HG03175 (cell line): ENCODE measurements at regions not wholly inside any gene's neighbourhood (a gene's known extent, or its start where the extent isn't known, plus 50 kb on each side); places are given as distances from the start of the nearest gene placed in this dataset.
"Not testable (repeated sequence)": the region's sequence is repeated elsewhere in the genome, so short reads cannot be mapped to it uniquely, and the experiment has no call there.

Experiments
- ATAC-seq: cut with Tn5 transposase; IDR thresholded peaks from one replicate; pipeline ENCODE4 v1.9.1; 2021; ENCODE audit warnings: mild to moderate bottlenecking, moderate library complexity; ENCODE audit not compliant: unreplicated experiment

DNA sequence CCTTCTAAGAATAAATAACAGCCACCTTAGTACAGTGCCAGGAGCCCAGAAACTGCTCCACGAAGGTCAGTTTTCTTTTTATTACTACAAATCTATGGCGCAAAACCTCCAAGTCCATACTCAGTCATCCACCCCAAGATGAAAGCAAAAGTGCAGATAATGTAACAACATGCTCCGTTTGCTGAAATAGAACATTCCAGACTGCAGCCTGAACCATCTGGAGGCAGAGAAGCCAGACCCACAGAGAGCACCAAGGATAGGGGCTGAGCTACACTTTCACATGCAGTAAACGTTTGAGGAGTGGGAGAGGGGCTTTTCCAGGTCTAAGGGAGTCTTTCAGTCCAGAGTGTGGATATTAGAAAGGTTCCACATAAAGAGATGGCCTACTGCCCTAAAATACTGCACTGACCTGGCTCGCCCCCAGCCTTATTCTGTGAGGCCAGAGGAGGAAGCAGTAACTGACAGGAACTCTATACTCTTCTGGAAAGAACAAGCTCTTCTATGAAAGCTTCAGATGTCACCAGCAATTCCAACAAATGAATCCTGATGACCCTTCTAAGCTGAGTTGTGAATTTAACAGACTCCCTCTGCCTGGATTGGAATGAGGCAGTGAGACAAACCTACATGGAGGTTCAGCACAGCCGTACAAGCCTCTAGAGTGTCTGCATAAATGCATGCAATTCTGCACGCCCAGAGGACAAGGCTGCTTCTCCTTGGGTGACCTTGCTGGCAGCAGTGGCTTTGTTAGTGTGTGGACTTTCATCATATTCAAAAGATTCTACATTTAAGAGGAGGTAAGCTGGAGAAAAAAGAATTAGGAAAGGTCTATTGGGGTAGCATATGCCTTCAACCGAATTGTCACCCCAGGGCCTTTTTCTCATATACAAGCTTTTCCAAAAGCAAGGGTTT, 153.9 kb upstream of the EGLN3 start:
- ATAC-seq = no peak

DNA sequence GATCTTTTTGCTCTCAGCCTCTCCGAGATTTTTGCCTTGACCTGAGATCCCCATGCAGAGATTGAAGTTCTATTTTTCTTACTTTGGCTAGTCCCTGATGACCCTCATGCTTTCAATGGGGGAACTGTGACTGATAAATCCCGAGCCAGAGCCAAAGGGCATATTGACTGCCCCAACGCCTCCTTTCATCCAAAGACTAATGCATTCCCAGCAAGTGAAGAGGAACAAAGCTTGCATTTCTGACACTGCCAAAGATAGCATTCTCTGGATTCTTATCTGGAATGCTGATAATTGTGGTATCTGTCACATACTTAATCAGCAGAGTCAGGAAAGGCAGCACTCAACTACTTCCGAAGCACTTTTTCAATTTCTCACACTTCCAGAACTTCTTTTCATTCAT, 152.3 kb upstream of the EGLN3 start:
- ATAC-seq = no peak

DNA sequence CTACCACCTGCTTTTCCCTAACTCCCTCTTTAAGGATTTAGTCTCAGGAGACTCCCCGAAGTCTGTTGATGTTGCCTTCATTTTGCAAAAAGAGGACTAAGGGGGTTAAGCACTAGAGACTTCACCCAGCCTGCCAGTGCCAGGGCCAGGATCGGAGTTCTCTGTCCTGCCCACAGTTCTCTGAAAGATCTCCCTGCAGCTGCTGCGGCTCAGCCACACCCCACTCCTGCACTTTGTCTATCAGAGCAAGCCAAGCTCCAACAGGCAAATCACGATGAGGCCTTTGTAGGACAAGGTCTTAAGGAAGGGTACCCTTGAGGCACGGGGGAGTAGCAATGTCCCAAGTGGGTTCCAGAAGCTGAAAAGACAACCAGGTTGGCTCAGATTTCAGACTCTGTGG, 148.8 kb upstream of the EGLN3 start:
- no peak for ATAC-seq

DNA sequence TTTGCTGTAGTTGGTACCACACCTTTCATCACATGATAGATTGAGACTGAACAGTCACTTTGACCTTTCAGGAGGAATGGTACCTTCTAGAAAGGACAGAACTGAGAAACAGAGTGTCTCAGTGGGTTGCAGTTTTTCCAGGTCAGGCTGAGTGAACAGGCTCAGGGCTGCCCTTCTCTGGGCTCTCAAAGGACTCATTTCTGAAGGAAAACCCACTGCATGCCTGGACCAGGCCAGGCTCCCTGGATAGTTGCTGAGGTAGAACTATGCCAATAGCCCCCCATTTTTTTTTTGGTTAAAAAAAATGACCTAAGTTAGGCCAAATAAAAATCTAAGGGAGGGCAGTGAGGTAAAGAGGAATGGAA, 148.1 kb upstream of the EGLN3 start:
- ATAC-seq = peak; percentile 8

DNA sequence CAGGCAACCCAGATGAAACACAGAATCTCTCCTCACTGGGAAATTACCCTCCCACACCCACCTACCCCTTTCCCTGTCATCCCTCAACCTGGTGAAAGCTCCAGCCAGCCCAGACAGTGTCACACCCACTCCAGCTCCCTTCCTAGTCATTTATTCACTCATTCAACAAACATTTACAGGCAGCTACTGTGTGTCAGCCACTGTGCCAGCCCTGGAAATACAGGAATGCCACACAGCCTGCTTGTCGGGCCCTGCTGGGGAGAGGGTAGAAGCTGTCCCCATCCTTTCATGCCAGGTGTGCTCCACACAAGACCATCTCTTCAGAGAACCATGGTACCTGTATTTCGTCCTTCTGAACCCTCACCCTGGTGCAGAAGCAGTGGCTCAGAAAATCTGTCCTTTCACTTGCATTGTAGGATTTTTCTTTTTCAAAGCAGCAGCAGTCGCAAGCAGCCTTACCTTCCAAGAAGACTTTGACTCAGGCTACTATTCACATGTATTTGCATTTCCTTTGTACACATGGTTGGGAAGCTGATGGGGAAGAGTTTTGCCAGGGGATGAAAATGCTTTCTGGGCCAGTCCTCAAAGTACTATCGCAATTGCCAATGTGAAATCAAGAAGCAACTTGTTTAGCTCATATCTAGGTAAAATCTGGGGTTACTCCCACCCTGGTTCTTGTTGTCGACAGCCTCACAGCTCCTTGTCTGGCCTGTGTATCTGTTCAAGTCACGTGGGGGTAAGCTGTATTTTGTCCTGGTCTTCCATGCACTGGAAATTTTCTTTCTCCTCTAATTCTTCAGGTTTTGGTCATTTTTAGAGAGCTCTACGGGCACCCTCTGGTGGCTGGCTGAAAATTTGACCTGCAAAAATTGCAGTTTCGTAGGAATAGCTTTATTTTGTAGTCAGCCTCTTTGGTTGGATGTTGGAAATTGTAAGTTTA, 147.4 kb upstream of the EGLN3 start:
- ATAC-seq = peak; percentile 42

DNA sequence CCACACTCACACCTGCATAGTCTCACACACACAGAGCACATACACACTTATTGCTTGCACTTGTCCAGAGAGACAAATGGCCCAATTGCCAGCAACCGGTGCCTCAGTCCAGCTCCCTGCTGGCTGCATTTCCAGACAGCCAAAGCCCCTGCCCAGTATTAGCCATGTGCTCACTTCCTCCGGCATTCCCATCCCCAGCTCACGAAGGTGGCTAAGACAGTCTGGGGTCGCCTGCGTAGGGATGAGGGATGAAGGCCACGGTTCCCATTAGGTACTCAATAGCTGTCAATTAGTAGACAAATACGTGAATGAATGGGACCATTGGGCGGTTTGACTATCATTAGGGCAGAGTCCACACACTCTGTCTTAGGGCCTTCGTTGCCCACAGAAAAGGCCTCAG, 146.8 kb upstream of the EGLN3 start:
- no peak for ATAC-seq

DNA sequence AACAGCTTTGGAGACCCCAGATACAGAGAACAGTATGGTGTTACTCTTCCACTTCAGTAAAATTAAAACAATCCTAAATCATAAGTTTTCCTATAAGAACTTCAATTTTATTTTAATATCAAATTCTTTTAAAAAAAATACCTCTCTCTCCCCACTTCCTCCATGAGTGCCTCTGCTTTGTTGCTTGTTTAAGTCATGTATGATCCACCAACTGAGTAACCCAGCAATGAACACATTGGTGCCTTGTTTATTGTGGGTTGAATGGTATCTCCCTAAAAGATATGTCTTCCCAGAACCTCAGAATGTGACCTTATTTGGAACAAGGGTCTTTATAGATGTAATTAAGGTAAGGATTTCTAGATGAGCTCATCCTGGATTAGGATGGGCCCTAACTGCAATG, 143.5 kb upstream of the EGLN3 start:
- ATAC-seq = no peak

DNA sequence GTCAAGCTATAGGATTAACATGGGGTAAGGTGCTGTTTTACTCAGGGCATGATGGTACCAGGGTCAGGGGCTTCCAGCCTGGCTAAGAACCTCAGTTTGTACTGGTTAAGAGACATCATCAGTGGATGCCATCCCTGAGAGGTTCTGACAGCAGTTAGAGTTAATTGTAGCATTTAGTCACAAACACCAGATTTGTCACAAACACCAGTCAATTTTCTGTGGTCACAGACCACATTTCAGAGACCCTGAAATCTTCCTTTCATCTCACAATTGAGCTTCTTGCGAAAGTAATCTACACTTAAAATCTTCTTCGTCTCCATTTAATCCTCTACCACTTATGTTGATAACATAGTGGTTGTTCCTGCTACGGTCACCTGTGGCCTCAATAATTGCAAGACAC, 143.0 kb upstream of the EGLN3 start:
- no peak for ATAC-seq

DNA sequence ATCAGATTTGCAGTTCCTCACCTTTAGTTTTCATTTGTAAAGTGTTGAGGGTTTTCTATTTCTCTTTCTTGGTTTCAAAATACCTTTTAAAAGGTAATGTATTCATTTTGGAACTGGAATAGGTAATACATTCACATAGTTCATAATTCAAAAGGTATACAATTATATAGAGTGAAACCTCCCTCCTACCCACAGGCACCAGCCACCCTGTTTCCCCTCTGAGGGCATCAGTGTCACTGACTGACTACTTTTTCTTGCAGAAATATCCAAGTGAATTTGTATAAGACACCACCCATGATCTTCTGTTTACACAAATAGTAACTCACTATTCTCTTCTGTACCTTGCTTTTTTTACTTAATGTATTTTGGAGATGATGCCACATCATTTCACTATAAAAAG, 139.6 kb upstream of the EGLN3 start:
- ATAC-seq = no peak

DNA sequence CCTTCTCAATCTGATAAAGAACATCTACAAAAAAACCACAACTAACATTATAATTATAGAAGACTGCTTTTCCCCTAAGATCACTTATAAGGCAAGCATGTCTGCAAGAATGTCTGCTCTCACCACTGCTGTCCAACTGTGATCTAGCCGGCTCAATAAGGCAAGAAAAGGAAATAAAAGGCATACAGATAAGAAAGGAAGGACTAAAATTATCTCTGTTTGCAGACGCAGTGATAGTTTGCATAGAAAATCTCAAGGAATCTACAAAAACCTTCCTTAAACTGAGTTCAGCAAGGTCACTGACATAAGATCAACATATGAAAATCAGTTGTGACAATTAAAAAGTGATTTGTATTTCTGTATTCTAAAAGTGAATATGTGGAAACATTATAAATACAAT, 138.0 kb upstream of the EGLN3 start:
- ATAC-seq = no peak

DNA sequence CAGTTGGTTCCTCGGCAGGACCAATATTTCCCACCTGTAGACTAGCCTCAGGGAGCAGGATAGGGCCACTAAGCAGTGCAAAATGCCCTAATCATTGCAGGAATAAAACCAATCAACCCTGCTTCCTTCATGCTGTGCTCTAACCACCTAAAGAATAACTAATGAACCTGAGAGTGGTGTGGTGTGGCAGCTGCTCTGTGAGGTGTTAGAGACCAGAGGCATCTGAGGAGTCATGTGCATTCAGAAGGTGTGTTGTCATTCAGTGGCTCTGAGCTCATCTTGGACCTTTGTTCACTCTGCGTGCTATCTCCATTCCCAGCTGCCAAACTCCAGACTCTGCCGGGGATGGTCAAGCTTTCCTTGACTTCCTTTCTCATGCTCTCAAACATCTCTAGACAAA, 136.7 kb upstream of the EGLN3 start:
- ATAC-seq = no peak

DNA sequence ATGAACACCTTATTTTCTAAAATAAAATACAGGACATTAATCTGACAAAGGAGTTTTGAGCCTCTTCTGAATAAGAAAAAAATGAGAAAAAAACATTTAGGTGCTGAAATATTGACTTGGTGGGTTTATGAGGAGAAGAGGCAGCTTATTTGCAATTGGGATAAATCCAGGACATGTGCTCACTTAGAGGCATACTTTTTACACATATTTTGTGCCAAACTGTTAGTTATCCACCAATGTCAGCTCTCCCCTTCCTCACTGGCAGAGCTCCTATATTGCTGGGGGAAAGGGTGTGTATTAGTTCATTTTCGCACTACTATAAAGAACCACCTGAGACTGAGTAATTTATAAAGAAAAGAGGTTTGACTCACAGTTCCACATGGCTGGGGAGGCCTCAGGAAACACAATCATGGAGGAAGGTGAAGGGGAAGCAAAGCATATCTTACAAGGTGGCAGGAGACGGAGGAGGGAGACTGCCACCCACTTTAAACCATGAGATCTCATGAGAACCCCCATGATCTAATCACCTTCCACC, 135.4 kb upstream of the EGLN3 start:
- no peak for ATAC-seq

DNA sequence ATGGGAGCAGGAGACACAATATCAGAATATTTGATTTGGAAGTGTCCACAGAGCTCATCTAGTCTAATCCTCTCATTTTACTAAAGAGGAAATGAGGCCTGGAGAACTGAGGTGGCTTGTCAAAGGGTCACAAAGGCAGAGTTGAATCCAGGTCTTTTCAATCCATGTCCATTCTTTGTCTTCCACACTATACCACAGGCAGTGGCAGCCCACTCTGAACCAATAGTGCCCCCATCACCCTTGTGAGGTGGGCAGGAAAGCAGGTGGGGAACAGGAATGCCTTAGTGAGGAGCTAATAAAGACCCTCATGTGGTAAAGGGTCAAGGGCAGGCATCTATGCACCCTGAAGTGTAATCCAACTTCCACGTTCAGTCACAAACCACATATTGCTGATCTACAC, 134.8 kb upstream of the EGLN3 start:
- ATAC-seq = no peak

DNA sequence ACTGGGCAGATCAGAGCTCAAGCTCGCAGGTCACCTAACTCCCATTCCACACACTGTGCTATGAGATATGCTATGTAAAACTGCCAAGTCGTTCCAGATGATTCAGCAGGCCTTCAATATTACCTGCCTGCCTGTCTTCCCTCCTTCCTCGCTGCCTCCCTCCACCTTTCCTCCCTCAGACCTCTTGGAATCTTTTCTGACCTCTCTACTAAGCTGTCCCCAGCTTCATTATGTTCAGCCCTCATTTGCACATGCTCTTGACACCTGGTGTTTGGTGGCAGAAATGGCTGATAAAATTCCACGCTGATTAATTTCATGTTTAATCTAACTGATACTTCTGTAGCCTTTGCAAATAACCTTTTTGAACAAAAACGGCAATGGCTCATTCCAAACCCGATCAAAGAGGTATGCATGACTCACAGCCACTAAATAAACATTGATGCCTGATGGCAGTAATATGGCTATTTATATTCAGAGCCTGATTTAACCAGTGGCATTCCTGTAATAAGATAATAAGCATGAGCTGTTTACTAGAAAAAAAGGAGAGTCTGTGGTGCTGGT, 130.8 kb upstream of the EGLN3 start:
- no peak for ATAC-seq

DNA sequence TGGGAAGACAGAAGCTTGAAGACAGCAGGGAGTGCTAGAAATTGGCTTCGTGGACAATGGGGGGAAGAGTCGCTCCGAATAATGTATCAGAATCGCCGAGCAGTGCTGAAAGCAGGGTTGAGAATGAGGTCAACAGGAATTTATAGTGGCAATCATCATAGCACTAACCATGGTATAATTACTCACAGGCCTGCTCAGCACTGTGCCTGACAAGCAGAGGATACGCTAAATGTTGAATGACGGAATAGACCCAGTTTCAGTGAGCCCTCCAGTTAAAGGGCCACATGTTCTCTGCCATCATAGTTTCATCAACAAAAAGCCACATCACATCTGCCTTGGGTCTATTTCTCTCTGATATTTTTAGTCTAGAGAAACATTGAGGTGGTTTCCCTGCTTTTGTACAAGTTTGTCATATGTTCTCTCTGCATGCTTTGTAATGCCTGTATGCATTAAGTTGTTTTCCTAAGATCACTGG, 130.3 kb upstream of the EGLN3 start:
- no peak for ATAC-seq

DNA sequence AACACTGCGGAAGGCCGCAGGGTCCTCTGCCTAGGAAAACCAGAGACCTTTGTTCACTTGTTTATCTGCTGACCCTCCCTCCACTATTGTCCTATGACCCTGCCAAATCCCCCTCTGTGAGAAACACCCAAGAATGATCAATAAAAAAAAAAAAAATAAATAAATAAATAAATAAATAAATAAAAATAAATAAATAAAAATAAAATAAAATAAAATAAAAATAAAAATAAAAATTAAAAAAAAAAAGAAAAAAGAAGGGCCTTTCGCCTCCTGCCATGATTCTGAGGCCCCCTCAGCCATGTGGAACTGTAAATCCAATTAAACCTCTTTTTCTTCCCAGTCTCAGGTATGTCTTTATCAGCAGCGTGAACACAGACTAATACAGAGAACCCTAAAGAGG, 128.8 kb upstream of the EGLN3 start:
- ATAC-seq = not testable (repeated sequence)

DNA sequence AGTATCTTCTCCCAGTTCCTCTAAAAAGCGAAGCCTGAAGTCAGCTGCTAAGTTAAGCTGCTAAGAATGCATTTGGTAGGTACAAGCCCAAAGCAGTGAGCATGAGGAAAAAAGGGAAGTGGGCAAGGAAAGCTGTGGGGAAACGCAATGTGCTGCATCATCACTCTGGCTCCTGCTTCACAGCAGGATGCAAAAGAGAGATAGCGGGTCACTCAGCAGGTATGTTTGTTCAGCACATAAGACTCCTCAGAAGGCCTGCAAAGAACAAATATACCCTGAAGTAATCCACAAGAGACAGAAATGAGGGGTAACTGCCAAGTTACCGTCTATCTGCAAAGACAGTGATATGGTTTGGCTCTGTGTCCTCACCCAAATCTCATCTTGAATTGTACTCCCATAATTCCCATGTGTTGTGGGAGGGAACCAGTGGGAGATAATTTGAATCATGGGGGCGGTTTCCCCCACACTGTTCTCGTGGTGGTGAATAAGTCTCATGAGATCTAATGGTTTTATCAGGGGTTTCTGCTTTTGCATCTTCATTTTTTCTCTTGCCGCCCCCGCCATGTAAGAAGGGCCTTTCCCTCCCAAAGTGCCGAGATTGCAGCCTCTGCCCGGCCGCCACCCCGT, 127.4 kb upstream of the EGLN3 start:
- ATAC-seq = no peak

DNA sequence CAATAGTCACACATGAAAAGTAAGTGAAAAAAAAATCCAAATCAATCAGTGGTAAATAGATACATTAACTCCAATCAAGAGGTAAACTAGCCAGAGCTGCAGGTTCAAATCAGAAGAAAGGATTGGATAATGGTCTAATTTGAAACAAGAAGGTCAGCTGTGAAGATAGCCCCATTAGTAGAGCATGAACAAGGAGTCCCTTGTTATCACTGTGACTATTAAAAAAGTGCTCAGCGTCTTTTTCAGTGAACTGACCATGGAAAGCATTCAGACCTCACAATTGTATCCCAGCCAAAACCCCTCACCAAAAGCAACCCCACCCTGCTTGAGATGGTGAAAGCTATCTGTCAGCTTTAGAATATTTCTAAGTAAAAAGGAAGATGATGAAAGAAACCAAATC, 125.0 kb upstream of the EGLN3 start:
- no peak for ATAC-seq

DNA sequence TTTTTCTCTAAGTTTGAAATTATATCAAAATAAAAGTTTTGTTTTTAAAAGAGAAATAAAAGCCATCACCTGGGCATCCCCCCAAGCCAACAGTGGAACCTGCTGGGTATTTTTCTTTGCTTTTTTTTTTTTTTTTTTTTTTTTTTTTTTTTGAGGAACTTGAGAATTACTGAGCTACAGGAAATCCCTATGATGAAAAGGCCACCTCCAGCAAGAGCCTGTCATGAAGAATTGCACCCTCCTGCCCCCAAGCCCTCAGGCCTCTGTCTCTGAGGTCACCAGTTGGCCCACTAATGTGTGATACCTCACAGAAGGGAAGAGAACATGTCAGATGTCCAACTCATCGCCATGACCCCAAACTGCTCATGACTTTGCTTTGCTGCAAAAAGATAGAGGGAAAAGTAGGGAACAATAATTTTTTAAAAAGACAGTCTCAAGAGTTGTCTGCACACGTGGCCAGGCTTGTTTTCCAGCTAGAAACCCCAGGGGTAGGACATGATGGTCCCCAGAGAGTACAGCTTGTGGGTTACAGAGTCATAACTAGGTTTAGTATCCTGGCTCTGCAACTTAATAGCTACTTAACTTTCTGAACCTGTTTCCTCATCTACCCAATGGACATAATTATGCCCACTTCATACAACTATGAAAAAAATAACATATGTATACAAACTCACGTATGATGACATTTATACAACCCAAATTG, 124.3 kb upstream of the EGLN3 start:
- peak; percentile 54 for ATAC-seq

DNA sequence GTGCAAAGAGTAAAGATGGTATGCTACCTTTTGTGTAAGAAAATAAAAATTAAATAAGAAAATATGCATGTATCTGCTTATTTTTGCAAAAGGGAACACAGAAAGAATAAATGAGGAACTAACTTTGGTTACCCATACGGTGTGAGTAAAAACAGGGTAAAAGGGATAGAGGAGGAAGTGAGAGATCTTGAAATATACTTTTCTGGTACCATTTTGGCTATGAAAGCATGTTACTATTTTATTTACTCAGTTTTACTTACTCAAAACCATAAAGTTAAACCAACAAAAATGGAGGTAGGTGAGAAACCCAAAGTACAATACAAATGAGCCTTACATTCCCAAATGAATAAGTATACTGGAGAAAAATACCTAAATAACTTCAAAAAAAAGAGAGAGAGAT, 122.0 kb upstream of the EGLN3 start:
- no peak for ATAC-seq
